Ishikawa (cell line): ENCODE measurements at regions not wholly inside any gene's neighbourhood (a gene's known extent, or its start where the extent isn't known, plus 50 kb on each side); places are given as distances from the start of the nearest gene placed in this dataset.

Experiments used
- CEBPB ChIP-seq: IDR thresholded peaks from 2 replicates; pipeline ENCODE4 v1.6.1; 2012
- CREB1 ChIP-seq: IDR thresholded peaks from 2 replicates; pipeline ENCODE4 v1.6.1; 2012; ENCODE audit warnings: low read depth
- EGR1 ChIP-seq: IDR thresholded peaks from 2 replicates; pipeline ENCODE4 v1.6.1; 2012
- EP300 ChIP-seq: IDR thresholded peaks from 2 replicates; pipeline ENCODE4 v1.6.1; 2012; ENCODE audit warnings: borderline replicate concordance
- FOXM1 ChIP-seq: IDR thresholded peaks from 2 replicates; pipeline ENCODE4 v1.6.1; 2012; ENCODE audit warnings: low read depth, borderline replicate concordance
- MAX ChIP-seq: IDR thresholded peaks from 2 replicates; pipeline ENCODE4 v1.6.1; 2012
- NFIC ChIP-seq: IDR thresholded peaks from 2 replicates; pipeline ENCODE4 v1.6.1; 2012
- RAD21 ChIP-seq: IDR thresholded peaks from 2 replicates; pipeline ENCODE4 v1.6.1; 2012; ENCODE audit warnings: low read depth
- REST ChIP-seq: IDR thresholded peaks from 2 replicates; pipeline ENCODE4 v1.6.1; 2012; ENCODE audit warnings: low read depth, mild to moderate bottlenecking
- TAF1 ChIP-seq: IDR thresholded peaks from 2 replicates; pipeline ENCODE4 v1.6.1; 2012; ENCODE audit warnings: low read depth, mild to moderate bottlenecking
- TCF12 ChIP-seq: IDR thresholded peaks from 2 replicates; pipeline ENCODE4 v1.6.1; 2012; ENCODE audit warnings: low read depth
- TEAD4 ChIP-seq: IDR thresholded peaks from 2 replicates; pipeline ENCODE4 v1.6.1; 2012
- YY1 ChIP-seq: IDR thresholded peaks from 2 replicates; pipeline ENCODE4 v1.6.1; 2012; ENCODE audit warnings: low read depth
- ZBTB7A ChIP-seq: IDR thresholded peaks from 2 replicates; pipeline ENCODE4 v1.6.1; 2012; ENCODE audit warnings: low read depth

- TF ChIP-seq YY1: no peak
- TF ChIP-seq MAX: no peak
- TF ChIP-seq ZBTB7A: no peak
- no peak for TF ChIP-seq EGR1
- TF ChIP-seq REST: no peak
- TF ChIP-seq TEAD4: no peak
- TF ChIP-seq TCF12: no peak
- TF ChIP-seq CREB1: no peak
- no peak for TF ChIP-seq RAD21
- TF ChIP-seq EP300: no peak
- TF ChIP-seq TAF1: no peak
- no peak for TF ChIP-seq FOXM1
- TF ChIP-seq CEBPB: no peak
- TF ChIP-seq NFIC: no peak
Observed at GRCh38 chr2:228901531-228901930, 369.6 kb downstream of the PID1 start.
